ENCODE measurements at regions not wholly inside any gene's neighbourhood (a gene's known extent, or its start where the extent isn't known, plus 50 kb on each side); places are given as distances from the start of the nearest gene placed in this dataset.
"Not testable (repeated sequence)": the region's sequence is repeated elsewhere in the genome, so short reads cannot be mapped to it uniquely, and the experiment has no call there.

DNA sequence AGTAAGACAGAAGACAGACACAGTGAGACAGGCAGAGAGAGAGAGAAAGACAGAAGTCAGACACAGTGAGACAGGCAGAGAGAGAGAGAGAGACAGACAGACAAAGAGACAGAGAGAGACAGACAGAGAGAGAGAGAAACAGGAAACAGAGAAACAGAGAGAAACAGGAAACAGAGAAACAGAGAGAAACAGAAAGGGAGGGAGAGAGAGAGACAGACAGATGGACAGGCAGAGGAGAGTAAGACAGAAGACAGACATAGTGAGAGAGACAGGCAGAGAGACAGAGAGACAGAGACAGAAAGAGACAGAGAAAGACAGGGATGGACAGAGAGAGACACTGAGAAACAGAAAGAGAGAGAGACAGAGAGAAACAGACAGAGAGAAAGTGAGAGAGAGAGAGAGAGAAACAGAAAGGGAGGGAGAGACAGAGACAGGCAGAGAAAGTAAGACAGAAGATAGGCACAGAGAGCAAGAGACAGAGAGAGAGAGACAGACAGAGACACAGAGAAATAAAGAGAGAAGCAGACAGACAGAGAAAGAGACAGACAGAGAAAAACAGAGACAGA, 109.3 kb upstream of the ANKRD30BL start:
- Histone ChIP-seq H3K27me3 (peaks cover 21% of the 10 kb centered on the region), H3K4me3 (no peak overlapping the region), H3K9me3 (no peaks in the 10 kb centered on the region), H3K4me1 (peaks cover 0 to 12% (median 0%) of the 10 kb centered on the region in 3 donors), H3K27ac (no peak overlapping the region), H3K36me3 (no peaks in the 10 kb centered on the region)
- no peak for TF ChIP-seq POLR2AphosphoS5 (IDR thresholded peaks at IDR 0.05)
- TF ChIP-seq POLR2A (IDR thresholded peaks at IDR 0.05): no peak
- TF ChIP-seq EP300 (IDR thresholded peaks at IDR 0.05): no peak
- TF ChIP-seq, protein P1, sequence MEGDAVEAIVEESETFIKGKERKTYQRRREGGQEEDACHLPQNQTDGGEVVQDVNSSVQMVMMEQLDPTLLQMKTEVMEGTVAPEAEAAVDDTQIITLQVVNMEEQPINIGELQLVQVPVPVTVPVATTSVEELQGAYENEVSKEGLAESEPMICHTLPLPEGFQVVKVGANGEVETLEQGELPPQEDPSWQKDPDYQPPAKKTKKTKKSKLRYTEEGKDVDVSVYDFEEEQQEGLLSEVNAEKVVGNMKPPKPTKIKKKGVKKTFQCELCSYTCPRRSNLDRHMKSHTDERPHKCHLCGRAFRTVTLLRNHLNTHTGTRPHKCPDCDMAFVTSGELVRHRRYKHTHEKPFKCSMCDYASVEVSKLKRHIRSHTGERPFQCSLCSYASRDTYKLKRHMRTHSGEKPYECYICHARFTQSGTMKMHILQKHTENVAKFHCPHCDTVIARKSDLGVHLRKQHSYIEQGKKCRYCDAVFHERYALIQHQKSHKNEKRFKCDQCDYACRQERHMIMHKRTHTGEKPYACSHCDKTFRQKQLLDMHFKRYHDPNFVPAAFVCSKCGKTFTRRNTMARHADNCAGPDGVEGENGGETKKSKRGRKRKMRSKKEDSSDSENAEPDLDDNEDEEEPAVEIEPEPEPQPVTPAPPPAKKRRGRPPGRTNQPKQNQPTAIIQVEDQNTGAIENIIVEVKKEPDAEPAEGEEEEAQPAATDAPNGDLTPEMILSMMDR (IDR thresholded peaks at IDR 0.05): no peak
- no peak for ATAC-seq

DNA sequence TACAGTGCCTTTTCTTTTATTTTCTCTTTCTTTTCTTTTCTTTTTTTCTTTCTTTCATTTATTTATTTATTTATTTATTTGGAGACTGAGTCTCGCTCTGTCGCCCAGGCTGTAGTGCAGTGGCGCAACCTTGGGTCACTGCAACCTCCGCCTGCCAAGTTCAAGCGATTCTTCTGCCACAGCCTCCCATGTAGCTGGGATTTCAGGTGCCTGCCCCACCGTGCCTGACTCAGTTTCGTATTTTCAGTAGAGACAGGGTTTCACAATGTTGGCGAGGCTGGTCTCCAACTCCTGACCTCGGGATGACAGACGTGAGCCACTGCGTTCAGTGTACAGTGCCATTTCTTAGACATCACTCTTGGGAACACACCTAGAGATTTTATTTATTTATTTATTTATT, 110.0 kb upstream of the ANKRD30BL start:
- not testable (repeated sequence) for H3K9me3 ChIP-seq, H3K36me3 ChIP-seq, ATAC-seq, H3K4me3 ChIP-seq, H3K27ac ChIP-seq
- Histone ChIP-seq H3K4me1 (peaks cover 0 to 12% (median 0%) of the 10 kb centered on the region in 3 donors), H3K27me3 (peaks cover 15% of the 10 kb centered on the region)
- WGBS, 2 donors (ENCODE audit: low coverage in 1 of 2): 87 to 93% methylated on average over 8 to 10 of the region's 11 CpGs

DNA sequence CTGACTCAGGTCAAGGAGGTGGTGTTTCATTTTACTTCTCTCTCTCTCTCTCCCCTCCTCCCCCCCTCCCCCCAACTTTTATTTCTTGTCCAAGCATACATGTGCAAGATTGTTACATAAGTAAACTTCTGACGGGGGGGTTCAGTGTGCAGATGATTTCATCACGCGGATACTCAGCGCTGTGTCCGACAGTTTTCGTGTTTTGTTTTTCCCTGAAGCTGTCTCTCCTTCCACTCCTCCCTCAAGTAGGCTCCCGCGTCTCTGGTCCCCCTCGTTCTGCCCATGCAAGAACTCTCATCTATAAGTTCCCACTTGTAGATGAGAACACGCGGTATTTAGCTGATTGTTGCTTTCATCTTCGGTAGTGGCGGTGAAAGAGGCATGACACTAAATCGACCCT, 111.0 kb upstream of the ANKRD30BL start:
- ATAC-seq: no peak
- Histone ChIP-seq H3K9me3 (no peaks in the 10 kb centered on the region), H3K4me1 (peaks cover 0 to 7% (median 0%) of the 10 kb centered on the region in 3 donors), H3K27me3 (peaks cover 15% of the 10 kb centered on the region), H3K4me3 (no peak overlapping the region), H3K36me3 (no peaks in the 10 kb centered on the region), H3K27ac (no peak overlapping the region)
- 90 to 93% methylated on average over 6 to 11 of the region's 14 CpGs for WGBS, 2 donors (ENCODE audit: low coverage in 1 of 2)
- TF ChIP-seq POLR2A (IDR thresholded peaks at IDR 0.05) (no peak), POLR2AphosphoS5 (IDR thresholded peaks at IDR 0.05) (no peak), EP300 (IDR thresholded peaks at IDR 0.05) (no peak)
- TF ChIP-seq, protein P1 (IDR thresholded peaks at IDR 0.05): no peak

DNA sequence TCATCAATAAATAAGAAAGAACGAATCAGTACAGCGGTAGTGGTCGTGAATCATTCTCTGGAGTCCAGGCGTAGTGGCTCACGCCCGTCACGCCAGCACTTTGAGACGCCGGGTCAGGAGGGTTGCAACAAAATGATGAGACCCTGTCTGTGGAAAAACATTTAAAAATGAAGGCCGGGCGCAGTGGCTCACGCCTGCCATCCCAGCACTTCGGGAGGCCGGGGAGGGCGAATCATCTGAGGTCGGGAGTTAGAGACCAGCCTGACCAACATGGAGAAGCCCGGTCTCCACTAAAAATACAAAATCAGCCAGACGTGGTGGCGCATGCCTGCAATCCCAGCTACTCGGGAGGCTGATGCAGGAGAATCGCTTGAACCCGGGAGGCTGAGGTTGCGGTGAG, 111.8 kb upstream of the ANKRD30BL start:
- ATAC-seq, H3K27ac ChIP-seq, H3K9me3 ChIP-seq, H3K4me1 ChIP-seq, H3K27me3 ChIP-seq, H3K36me3 ChIP-seq, H3K4me3 ChIP-seq: not testable (repeated sequence)
- 93% methylated on average over 17 of the region's 23 CpGs; no CpG with 5 or more reads in 1 of the 2 donors for WGBS, 2 donors (ENCODE audit: low coverage in 1 of 2)

DNA sequence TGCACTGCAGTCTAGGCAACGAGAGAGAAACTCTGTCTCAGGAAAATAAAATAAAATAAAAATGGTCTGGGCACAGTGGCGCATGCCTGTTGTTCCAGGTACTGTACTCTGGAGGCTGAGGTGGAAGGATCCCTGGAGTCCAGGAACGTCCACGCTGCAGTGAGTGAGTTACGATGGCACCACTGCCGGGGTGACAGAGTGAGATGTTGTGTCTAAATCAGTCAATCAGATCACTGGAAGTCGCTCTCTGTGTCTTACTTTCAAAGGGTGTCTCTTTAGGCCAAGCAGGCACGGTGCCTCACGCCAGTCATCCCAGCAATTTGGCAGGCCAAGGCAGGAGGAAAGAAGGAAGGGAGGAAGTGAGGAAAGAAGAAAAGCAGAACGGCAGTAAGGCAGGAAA, 112.2 kb upstream of the ANKRD30BL start:
- peaks cover 2% of the 10 kb centered on the region for H3K27me3 ChIP-seq
- H3K36me3 ChIP-seq: no peaks in the 10 kb centered on the region
- peaks cover 0 to 9% (median 0%) of the 10 kb centered on the region in 3 donors for H3K9me3 ChIP-seq
- no peaks in the 10 kb centered on the region for H3K4me1 ChIP-seq
- no peak for ATAC-seq
- 84 to 89% methylated on average over 3 to 6 of the region's 10 CpGs for WGBS, 2 donors (ENCODE audit: low coverage in 1 of 2)
- no peak for TF ChIP-seq POLR2A (IDR thresholded peaks at IDR 0.05)
- no peak overlapping the region for H3K27ac ChIP-seq
- H3K4me3 ChIP-seq: no peak overlapping the region

DNA sequence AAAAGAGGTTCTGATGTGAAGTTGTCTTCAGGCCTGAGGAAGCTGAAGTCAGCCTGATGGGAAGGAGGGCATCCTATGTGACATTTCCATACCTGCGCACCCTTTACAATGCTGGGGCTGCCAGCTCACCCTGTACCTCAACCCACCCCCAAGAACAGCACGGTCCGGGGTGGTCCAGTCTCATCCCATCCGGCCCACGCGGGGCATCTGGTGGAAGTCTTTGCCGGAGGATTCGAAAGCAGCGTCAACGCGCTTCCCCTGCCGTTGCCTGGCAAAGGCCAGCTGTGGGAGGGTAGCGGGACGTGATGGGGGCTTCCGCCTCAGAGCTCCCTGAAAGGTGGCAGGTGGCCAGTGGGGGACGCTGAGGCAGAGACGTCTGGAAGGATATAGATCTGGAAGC, 113.6 kb upstream of the ANKRD30BL start:
- Histone ChIP-seq H3K27me3 (peaks cover 6% of the 10 kb centered on the region), H3K36me3 (no peaks in the 10 kb centered on the region), H3K4me3 (no peak overlapping the region), H3K27ac (no peak overlapping the region), H3K4me1 (no peaks in the 10 kb centered on the region), H3K9me3 (peaks cover 0 to 14% (median 0%) of the 10 kb centered on the region in 3 donors)
- 87% methylated on average over 9 of the region's 17 CpGs; no CpG with 5 or more reads in 1 of the 2 donors for WGBS, 2 donors (ENCODE audit: low coverage in 1 of 2)
- no peak for TF ChIP-seq POLR2AphosphoS5 (IDR thresholded peaks at IDR 0.05)
- TF ChIP-seq, protein P1 (IDR thresholded peaks at IDR 0.05): no peak
- no peak for TF ChIP-seq EP300 (IDR thresholded peaks at IDR 0.05)
- TF ChIP-seq POLR2A (IDR thresholded peaks at IDR 0.05): no peak
- no peak for ATAC-seq

Data from gastroesophageal sphincter (tissue), 4 donors.